ENCODE measurements at regions not wholly inside any gene's neighbourhood (a gene's known extent, or its start where the extent isn't known, plus 50 kb on each side); places are given as distances from the start of the nearest gene placed in this dataset.

- TF ChIP-seq CTCF (IDR thresholded peaks at IDR 0.05) (no peak), ZFX (IDR thresholded peaks at IDR 0.05; ENCODE audit: borderline replicate concordance) (no peak)
These were observed 720.6 kb upstream of the CBLB start for GRCh38 chr3:106589311-106589942.

GRCh38 chr3:106590216-106590615 is 721.4 kb upstream of the CBLB start:
- TF ChIP-seq ZFX (IDR thresholded peaks at IDR 0.05; ENCODE audit: borderline replicate concordance) (no peak), CTCF (IDR thresholded peaks at IDR 0.05) (no peak)
- H3K27ac ChIP-seq, result no peak overlapping the region

More at GRCh38 chr3:106589311-106589942, 720.6 kb upstream of the CBLB start:
- no peak overlapping the region for H3K27ac ChIP-seq

- TF ChIP-seq ZFX (IDR thresholded peaks at IDR 0.05; ENCODE audit: borderline replicate concordance), result no peak
- H3K27ac ChIP-seq, result no peak overlapping the region
These were observed 724.6 kb upstream of the CBLB start for GRCh38 chr3:106593381-106593780.

- H3K27ac ChIP-seq, result no peak overlapping the region
- peak; percentile 92 for TF ChIP-seq CTCF (IDR thresholded peaks at IDR 0.05)
- TF ChIP-seq ZFX (IDR thresholded peaks at IDR 0.05; ENCODE audit: borderline replicate concordance), result no peak
These were observed 741.0 kb upstream of the CBLB start for GRCh38 chr3:106609666-106610301.

- H3K27ac ChIP-seq, result peak overlapping the region; percentile 37
- TF ChIP-seq CTCF (IDR thresholded peaks at IDR 0.05) (no peak), ZFX (IDR thresholded peaks at IDR 0.05; ENCODE audit: borderline replicate concordance) (no peak)
These were observed 741.6 kb upstream of the CBLB start for GRCh38 chr3:106610362-106610959.

- peak overlapping the region; percentile 37 for H3K27ac ChIP-seq
- TF ChIP-seq ZFX (IDR thresholded peaks at IDR 0.05; ENCODE audit: borderline replicate concordance) (no peak), CTCF (IDR thresholded peaks at IDR 0.05) (no peak)
These were observed 742.3 kb upstream of the CBLB start for GRCh38 chr3:106611116-106611515.

GRCh38 chr3:106611841-106612240 is 743.0 kb upstream of the CBLB start:
- TF ChIP-seq ZFX (IDR thresholded peaks at IDR 0.05; ENCODE audit: borderline replicate concordance) (no peak), CTCF (IDR thresholded peaks at IDR 0.05) (no peak)
- H3K27ac ChIP-seq, result no peak overlapping the region

All from 22Rv1 (cell line).